T-cell (primary cell): ENCODE measurements at regions not wholly inside any gene's neighbourhood (a gene's known extent, or its start where the extent isn't known, plus 50 kb on each side); places are given as distances from the start of the nearest gene placed in this dataset.
"Not testable (repeated sequence)": the region's sequence is repeated elsewhere in the genome, so short reads cannot be mapped to it uniquely, and the experiment has no call there.

ENCODE experiments used
- ATAC-seq, 4 experiments: fragments of 200-7000 bp in 3 of 4; fragments of 150-1000 bp in 1 of 4; cut with Tn5 transposase; replicated peaks in 1 of 4; 1 replicate in 3 of 4; 2 replicates in 1 of 4; pipeline ENCODE4 v1.10.0; 2021; ENCODE audit warnings: moderate library complexity in 3 of 4, mild to moderate bottlenecking in 2 of 4, moderate number of reproducible peaks in 1 of 4
- CTCF ChIA-PET, 2 donors: fragments of 300-600 bp; sonication (Branson Sonifier 250); formaldehyde crosslinking; loops; one replicate each; lab custom pipeline; 2022; ENCODE audit warnings: antibody characterized with exemption in 2 of 2; lab: Charles Lee
- POLR2A ChIA-PET, 2 donors: fragments of 300-600 bp; sonication (Branson Sonifier 250); formaldehyde crosslinking; loops; one replicate each; lab custom pipeline; 2022; ENCODE audit warnings: antibody characterized with exemption in 2 of 2; lab: Charles Lee
- DNase-seq, 35 experiments: peaks; one replicate each; pipeline versions ENCODE4 v3.0.0 to v3.0.0-alpha.2; 2013 to 2023
- H3K27ac ChIP-seq: one replicate; pipeline ENCODE4 v1.5.1; 2013; ENCODE audit warnings: low read length
- H3K27me3 ChIP-seq, 2 experiments: replicated peaks in 1 of 2; 1 replicate in 1 of 2; 2 replicates in 1 of 2; pipeline versions ENCODE4 v1.6.1 to v1.7.0; 2013; ENCODE audit warnings: low read length in 1 of 2, mixed read lengths in 1 of 2; ENCODE audit not compliant: control insufficient read depth in 2 of 2, insufficient read depth in 2 of 2; ENCODE audit errors: extremely low read depth in 1 of 2
- H3K36me3 ChIP-seq, 2 donors: 1 replicate in 1 of 2; 2 replicates in 1 of 2; pipeline versions ENCODE4 v1.6.1 to v1.7.0; 2013; ENCODE audit warnings: low read length in 1 of 2; ENCODE audit not compliant: control insufficient read depth in 2 of 2, insufficient read depth in 1 of 2; ENCODE audit errors: extremely low read depth in 1 of 2
- H3K4me1 ChIP-seq, 2 experiments: 1 replicate in 1 of 2; 2 replicates in 1 of 2; pipeline versions ENCODE4 v1.6.1 to v1.7.0; 2013; ENCODE audit warnings: low read length in 2 of 2, mixed read lengths in 1 of 2; ENCODE audit not compliant: insufficient read depth in 2 of 2, control insufficient read depth in 1 of 2; ENCODE audit errors: extremely low read depth in 1 of 2
- H3K4me3 ChIP-seq, 2 donors: 1 replicate in 1 of 2; 2 replicates in 1 of 2; pipeline versions ENCODE4 v1.5.1 to v1.7.0; 2013; ENCODE audit warnings: mild to moderate bottlenecking in 2 of 2, low read length in 1 of 2, moderate library complexity in 1 of 2; ENCODE audit not compliant: control insufficient read depth in 1 of 2; ENCODE audit errors: extremely low read depth in 1 of 2
- H3K9me3 ChIP-seq: 2 replicates; pipeline ENCODE4 v1.7.0; 2013
- H3K27ac Mint-ChIP-seq, 2 donors: one replicate each; pipeline ENCODE4 v1.8.0; 2020 to 2021; ENCODE audit warnings: mild to moderate bottlenecking in 2 of 2, mixed read lengths in 2 of 2
- H3K27me3 Mint-ChIP-seq, 2 donors: one replicate each; pipeline ENCODE4 v1.8.0; 2021 to 2022; ENCODE audit warnings: mixed read lengths in 2 of 2
- H3K36me3 Mint-ChIP-seq: one replicate; pipeline ENCODE4 v1.8.0; 2021; ENCODE audit warnings: mixed read lengths
- H3K4me1 Mint-ChIP-seq, 3 donors: one replicate each; pipeline ENCODE4 v1.8.0; 2020 to 2022; ENCODE audit warnings: mixed read lengths in 3 of 3, mild to moderate bottlenecking in 1 of 3
- H3K4me3 Mint-ChIP-seq, 3 donors: one replicate each; pipeline ENCODE4 v1.8.0; 2020 to 2022; ENCODE audit warnings: mild to moderate bottlenecking in 3 of 3, mixed read lengths in 3 of 3, moderate library complexity in 3 of 3
- H3K9me3 Mint-ChIP-seq, 3 donors: one replicate each; pipeline ENCODE4 v1.8.0; 2020 to 2022; ENCODE audit warnings: mixed read lengths in 3 of 3
- WGBS: methylation state at CpG from one replicate; pipeline ENCODE4 v1.1.5; 2013; ENCODE audit warnings: missing lambda C conversion rate; ENCODE audit not compliant: insufficient coverage; 5-methylcytosine and 5-hydroxymethylcytosine counted together

- H3K27me3 Mint-ChIP-seq, CTCF ChIA-PET, DNase-seq, H3K27ac Mint-ChIP-seq, H3K36me3 Mint-ChIP-seq, ATAC-seq, POLR2A ChIA-PET, H3K4me1 Mint-ChIP-seq, H3K4me3 ChIP-seq, H3K9me3 Mint-ChIP-seq, H3K4me3 Mint-ChIP-seq, H3K27ac ChIP-seq, H3K9me3 ChIP-seq, H3K4me1 ChIP-seq, H3K27me3 ChIP-seq, H3K36me3 ChIP-seq: not testable (repeated sequence)
- WGBS: no CpG with 5 or more reads among the region's 7 CpGs
Measured at GRCh38 chr1:234795711-234796437, 185.9 kb upstream of the IRF2BP2 start.

- H3K27ac Mint-ChIP-seq, DNase-seq, H3K9me3 ChIP-seq, H3K36me3 Mint-ChIP-seq, POLR2A ChIA-PET, H3K27ac ChIP-seq, H3K36me3 ChIP-seq, H3K9me3 Mint-ChIP-seq, CTCF ChIA-PET, H3K4me3 ChIP-seq, H3K27me3 ChIP-seq, H3K4me3 Mint-ChIP-seq, H3K4me1 ChIP-seq, H3K27me3 Mint-ChIP-seq, H3K4me1 Mint-ChIP-seq, ATAC-seq: not testable (repeated sequence)
- no CpG with 5 or more reads among the region's 3 CpGs for WGBS
Measured at GRCh38 chr1:234795007-234795406, 185.0 kb upstream of the IRF2BP2 start.

GRCh38 chr1:234794452-234794851 is 184.5 kb upstream of the IRF2BP2 start:
- H3K27ac Mint-ChIP-seq, H3K4me1 ChIP-seq, H3K36me3 ChIP-seq, H3K27me3 ChIP-seq, H3K9me3 Mint-ChIP-seq, H3K4me3 ChIP-seq, DNase-seq, H3K4me1 Mint-ChIP-seq, CTCF ChIA-PET, H3K9me3 ChIP-seq, ATAC-seq, H3K27ac ChIP-seq, H3K4me3 Mint-ChIP-seq, H3K27me3 Mint-ChIP-seq, POLR2A ChIA-PET, H3K36me3 Mint-ChIP-seq: not testable (repeated sequence)
- WGBS: no CpG with 5 or more reads among the region's 4 CpGs

GRCh38 chr1:234793924-234794323 is 183.9 kb upstream of the IRF2BP2 start:
- H3K4me3 ChIP-seq, CTCF ChIA-PET, DNase-seq, H3K27ac Mint-ChIP-seq, ATAC-seq, H3K4me1 ChIP-seq, H3K27me3 Mint-ChIP-seq, H3K27ac ChIP-seq, H3K27me3 ChIP-seq, H3K4me3 Mint-ChIP-seq, H3K36me3 ChIP-seq, H3K4me1 Mint-ChIP-seq, H3K36me3 Mint-ChIP-seq, H3K9me3 ChIP-seq, H3K9me3 Mint-ChIP-seq, POLR2A ChIA-PET: not testable (repeated sequence)
- no CpG with 5 or more reads among the region's 5 CpGs for WGBS

- H3K27me3 Mint-ChIP-seq, H3K36me3 ChIP-seq, POLR2A ChIA-PET, H3K27ac ChIP-seq, H3K4me1 Mint-ChIP-seq, DNase-seq, H3K27ac Mint-ChIP-seq, H3K9me3 ChIP-seq, H3K4me3 Mint-ChIP-seq, H3K4me3 ChIP-seq, H3K27me3 ChIP-seq, H3K4me1 ChIP-seq, H3K9me3 Mint-ChIP-seq, ATAC-seq, H3K36me3 Mint-ChIP-seq, CTCF ChIA-PET: not testable (repeated sequence)
- WGBS: no CpG with 5 or more reads among the region's 4 CpGs
Measured at GRCh38 chr1:234792221-234792864, 182.4 kb upstream of the IRF2BP2 start.

GRCh38 chr1:234791615-234792014 is 181.6 kb upstream of the IRF2BP2 start:
- H3K27me3 ChIP-seq, DNase-seq, H3K27me3 Mint-ChIP-seq, POLR2A ChIA-PET, H3K27ac ChIP-seq, H3K36me3 ChIP-seq, CTCF ChIA-PET, H3K4me3 Mint-ChIP-seq, H3K9me3 Mint-ChIP-seq, H3K4me3 ChIP-seq, H3K4me1 ChIP-seq, H3K9me3 ChIP-seq, H3K4me1 Mint-ChIP-seq, H3K36me3 Mint-ChIP-seq, ATAC-seq, H3K27ac Mint-ChIP-seq: not testable (repeated sequence)
- no CpG with 5 or more reads among the region's 3 CpGs for WGBS
